Epithelial cell of proximal tubule (primary cell): ENCODE measurements at regions not wholly inside any gene's neighbourhood (a gene's known extent, or its start where the extent isn't known, plus 50 kb on each side); places are given as distances from the start of the nearest gene placed in this dataset.
"Not testable (repeated sequence)": the region's sequence is repeated elsewhere in the genome, so short reads cannot be mapped to it uniquely, and the experiment has no call there.

Experiments
- DNase-seq: peaks from one replicate; pipeline ENCODE4 v3.0.0-alpha.2; 2011; ENCODE audit warnings: low read depth
- H3K4me3 ChIP-seq: 2 replicates; pipeline ENCODE4 v1.5.1; 2011; ENCODE audit warnings: low read depth, mild to moderate bottlenecking, low read length
- TF ChIP-seq, protein P1 (sequence below): conservative IDR thresholded peaks from 2 replicates; pipeline ENCODE4 v1.5.1; 2012; ENCODE audit warnings: low read depth, mild to moderate bottlenecking, low read length

DNA sequence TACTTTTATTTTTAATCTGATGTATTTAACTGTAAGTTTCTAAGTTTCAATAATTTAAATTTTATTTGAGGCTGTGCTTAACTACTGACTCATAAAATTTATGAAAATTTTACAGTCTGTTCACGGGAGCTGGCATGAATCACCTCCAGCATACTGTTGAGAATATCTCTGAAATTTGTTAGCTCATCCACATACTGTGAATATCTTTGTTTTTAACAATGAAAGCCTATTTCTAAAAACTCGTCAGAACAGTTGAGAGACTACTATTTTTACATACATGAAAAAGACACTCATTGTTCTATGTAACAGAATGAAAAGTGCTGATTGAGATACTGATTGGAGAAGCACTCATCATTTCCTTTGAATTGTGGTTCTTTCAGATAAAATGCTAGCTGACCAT is 749.3 kb downstream of the TENT5A start:
- no peak for DNase-seq
- TF ChIP-seq, protein P1, sequence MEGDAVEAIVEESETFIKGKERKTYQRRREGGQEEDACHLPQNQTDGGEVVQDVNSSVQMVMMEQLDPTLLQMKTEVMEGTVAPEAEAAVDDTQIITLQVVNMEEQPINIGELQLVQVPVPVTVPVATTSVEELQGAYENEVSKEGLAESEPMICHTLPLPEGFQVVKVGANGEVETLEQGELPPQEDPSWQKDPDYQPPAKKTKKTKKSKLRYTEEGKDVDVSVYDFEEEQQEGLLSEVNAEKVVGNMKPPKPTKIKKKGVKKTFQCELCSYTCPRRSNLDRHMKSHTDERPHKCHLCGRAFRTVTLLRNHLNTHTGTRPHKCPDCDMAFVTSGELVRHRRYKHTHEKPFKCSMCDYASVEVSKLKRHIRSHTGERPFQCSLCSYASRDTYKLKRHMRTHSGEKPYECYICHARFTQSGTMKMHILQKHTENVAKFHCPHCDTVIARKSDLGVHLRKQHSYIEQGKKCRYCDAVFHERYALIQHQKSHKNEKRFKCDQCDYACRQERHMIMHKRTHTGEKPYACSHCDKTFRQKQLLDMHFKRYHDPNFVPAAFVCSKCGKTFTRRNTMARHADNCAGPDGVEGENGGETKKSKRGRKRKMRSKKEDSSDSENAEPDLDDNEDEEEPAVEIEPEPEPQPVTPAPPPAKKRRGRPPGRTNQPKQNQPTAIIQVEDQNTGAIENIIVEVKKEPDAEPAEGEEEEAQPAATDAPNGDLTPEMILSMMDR, result no peak
- H3K4me3 ChIP-seq, result no peak overlapping the region

DNA sequence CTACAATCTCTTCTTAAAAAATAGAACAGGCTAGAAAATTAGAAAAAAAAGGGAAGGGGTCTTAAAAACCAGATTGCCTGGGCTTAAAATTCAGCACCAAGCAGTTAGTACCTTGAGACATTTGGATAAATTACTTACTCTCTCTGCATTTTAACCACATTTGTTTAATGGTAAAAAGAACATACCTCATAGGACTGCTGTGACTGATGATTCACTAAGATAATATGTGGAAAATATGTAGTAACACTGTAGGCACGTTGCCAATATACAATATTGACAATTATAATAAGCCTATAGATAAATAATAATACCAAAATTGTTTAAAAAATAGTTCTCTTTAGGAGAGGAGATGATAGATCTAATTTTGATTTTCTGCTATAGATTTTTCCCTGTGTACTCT is 750.4 kb downstream of the TENT5A start:
- no peak for DNase-seq
- TF ChIP-seq, protein P1, result no peak
- H3K4me3 ChIP-seq, result no peak overlapping the region

DNA sequence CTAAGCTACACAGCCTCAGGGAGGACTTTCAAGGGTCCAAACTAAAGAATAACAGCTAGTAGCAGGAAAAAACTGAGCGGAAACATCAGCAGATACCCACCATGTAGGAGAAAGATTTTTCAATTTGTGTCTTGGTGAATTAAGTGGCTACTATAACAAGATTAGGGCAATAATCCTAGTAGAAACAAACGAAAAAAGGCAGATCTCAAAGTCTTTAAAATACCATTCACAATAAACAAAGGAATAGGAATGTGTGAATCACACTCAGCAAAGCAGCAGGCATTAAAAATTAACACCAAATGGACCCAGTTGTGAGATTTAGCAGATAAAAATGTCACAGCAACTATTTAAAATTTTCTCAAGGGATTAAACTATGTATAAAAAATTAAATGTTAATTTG is 761.2 kb downstream of the TENT5A start:
- TF ChIP-seq, protein P1, result no peak
- H3K4me3 ChIP-seq, result no peak overlapping the region
- DNase-seq, result no peak

DNA sequence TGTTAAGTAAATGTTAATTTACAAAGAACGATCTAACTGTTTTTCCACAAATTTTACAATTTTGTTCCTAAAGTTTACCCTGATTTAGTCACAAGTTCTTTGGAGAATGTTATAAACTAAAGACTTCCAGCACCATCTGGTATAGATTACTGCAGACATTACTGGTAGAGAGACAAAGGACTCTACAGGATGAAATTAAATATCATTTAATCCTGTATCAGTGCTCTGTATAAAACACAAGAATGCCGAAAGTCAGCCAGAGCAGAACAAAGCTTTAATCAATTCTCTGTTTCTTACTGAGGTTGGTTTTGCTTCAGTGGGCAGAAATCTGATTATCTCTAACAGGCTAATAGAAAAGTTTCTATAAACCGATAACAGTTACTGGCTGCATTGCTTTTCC is 763.6 kb downstream of the TENT5A start:
- TF ChIP-seq, protein P1, result no peak
- no peak overlapping the region for H3K4me3 ChIP-seq
- DNase-seq, result no peak

DNA sequence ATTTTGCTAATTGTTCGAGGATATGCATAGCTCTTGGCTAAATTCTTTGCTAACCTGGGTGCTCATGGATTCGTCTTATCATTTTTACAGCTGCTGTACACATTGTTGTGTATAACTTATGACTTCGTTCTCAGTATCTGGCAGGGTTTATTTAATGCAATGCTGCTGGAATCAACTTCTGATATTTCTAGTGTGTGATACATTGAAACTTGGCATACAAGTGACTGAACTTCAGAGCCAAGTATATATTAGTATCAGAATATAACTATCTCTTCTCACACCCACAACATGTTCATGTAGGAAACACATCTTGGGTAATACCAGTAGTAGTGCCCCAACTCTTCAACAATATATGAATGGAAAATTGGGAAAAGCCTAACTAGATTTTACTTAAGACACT is 764.2 kb downstream of the TENT5A start:
- TF ChIP-seq, protein P1, result no peak
- no peak overlapping the region for H3K4me3 ChIP-seq
- no peak for DNase-seq

DNA sequence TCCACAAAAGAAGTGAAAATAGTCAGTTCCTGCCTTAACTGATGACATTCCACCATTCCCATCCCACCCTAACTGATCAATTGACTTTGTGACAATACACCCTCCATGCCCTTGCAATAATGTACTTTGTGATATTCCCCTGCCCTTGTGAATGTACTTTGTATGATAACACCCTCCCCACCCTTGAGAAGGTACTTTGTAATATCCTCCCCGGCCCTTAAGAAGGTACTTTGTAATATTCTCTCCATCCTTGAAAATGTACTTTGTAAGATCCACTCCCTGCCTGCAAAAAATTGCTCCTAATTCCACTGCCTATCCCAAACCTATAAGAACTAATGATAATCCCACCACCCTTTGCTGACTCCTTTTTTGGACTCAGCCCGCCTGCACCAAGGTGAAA is 771.3 kb downstream of the TENT5A start:
- H3K4me3 ChIP-seq, DNase-seq: not testable (repeated sequence)

DNA sequence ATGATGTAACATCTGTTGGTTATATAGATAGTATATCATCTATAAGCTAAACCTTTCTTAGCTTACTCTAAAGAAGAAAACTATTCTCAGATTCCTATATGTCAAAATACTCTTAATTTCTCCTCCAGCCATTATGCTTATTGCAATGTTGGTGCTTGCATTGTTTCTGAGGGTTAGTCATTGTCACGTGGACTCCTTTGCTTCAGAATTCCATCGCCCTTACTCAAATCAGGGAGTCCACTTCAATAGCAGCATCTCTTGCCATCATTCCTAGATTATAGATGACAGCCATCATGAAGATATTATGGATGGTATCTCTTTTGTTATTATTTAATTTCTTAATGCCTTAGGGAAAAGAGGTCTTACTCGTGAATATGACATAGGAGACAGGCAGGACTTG is 776.1 kb downstream of the TENT5A start:
- DNase-seq, result no peak
- TF ChIP-seq, protein P1, result no peak
- no peak overlapping the region for H3K4me3 ChIP-seq

DNA sequence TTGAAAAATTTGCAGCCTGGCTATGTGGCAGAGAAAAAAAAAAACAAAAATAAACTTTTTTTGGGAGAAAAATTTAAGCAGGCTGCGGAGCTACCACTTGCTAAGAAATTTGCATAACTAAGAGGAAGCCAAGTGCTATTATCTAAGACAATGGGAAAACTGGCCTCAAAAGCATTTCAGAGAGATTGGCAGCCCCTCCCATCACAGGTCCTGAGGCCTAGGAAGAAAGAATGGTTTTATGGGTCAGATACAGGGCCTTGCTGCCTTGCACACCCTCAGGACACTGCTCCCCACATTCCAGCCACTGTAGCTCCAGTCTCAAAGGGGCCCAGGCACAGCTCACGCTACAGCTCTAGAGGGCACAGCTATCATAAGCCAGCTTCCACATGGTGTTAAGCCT is 777.9 kb downstream of the TENT5A start:
- no peak overlapping the region for H3K4me3 ChIP-seq
- TF ChIP-seq, protein P1, result no peak
- no peak for DNase-seq
